GM18870 (cell line): ENCODE measurements at regions not wholly inside any gene's neighbourhood (a gene's known extent, or its start where the extent isn't known, plus 50 kb on each side); places are given as distances from the start of the nearest gene placed in this dataset.

Source experiments
- ATAC-seq: cut with Tn5 transposase; IDR thresholded peaks from one replicate; pipeline ENCODE4 v1.9.1; 2021; ENCODE audit warnings: moderate library complexity; ENCODE audit not compliant: unreplicated experiment

GRCh38 chr15:95353512-95353911 lies 977.0 kb upstream of the NR2F2 start:
- no peak for ATAC-seq

DNA sequence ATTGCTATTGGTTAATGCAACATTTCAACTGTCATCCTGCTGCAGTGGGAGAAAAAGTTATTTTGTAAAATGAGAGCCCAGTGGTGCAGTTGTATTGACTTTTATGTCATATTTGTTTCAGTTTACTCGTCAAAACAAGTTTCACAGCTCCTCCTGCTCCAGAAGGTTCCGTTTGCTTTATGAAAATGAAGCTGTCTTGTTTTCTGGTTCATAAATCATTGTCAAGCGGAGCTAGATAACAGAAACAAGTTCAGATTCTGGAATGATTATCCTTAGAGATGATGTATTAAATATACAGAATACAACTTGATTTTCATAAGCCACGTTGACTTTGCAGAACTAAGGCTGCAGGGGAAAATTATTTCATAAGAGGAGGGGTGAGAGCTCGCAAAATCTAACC lies 970.5 kb upstream of the NR2F2 start:
- ATAC-seq = no peak

DNA sequence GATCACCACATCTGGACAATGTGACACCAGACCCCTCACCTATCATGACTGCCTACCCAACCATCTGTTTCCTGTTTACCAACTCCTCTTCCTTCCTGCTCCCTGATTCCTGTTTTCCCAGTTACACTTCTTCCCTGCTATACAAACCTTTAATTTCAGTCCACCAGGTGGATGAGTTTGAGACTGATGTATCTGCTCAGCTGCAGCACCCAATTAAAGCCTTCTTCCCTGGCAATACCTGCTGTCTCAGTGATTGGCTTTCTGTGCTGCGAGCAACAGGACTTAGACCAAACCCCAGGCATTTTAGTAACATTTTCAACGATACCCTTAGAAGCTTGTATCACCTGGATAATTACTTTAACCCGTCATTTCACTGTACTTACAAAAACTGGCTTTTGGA lies 968.2 kb upstream of the NR2F2 start:
- ATAC-seq = no peak

DNA sequence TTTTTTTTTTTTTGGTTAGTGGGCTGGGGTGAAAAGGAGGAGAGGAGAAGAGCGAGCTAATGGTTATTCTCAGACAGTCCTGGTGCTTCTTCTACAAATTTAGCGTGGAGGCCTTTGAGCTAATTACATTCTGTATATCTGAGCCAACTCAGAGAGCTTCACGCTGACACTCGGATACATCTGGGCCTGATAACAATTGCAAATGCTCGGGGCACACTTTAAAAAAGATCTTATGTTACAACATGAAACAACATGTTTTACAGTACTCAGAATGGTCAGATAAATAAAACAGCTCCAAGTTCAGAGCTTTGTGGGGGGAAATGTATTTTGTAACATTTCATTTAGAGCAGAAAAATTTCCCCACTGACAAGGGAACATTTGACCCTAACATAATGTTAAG lies 966.9 kb upstream of the NR2F2 start:
- ATAC-seq = no peak

- no peak for ATAC-seq
Measured at GRCh38 chr15:95365511-95366107, 964.9 kb upstream of the NR2F2 start.

- no peak for ATAC-seq
Measured at GRCh38 chr15:95368191-95368590, 962.3 kb upstream of the NR2F2 start.

DNA sequence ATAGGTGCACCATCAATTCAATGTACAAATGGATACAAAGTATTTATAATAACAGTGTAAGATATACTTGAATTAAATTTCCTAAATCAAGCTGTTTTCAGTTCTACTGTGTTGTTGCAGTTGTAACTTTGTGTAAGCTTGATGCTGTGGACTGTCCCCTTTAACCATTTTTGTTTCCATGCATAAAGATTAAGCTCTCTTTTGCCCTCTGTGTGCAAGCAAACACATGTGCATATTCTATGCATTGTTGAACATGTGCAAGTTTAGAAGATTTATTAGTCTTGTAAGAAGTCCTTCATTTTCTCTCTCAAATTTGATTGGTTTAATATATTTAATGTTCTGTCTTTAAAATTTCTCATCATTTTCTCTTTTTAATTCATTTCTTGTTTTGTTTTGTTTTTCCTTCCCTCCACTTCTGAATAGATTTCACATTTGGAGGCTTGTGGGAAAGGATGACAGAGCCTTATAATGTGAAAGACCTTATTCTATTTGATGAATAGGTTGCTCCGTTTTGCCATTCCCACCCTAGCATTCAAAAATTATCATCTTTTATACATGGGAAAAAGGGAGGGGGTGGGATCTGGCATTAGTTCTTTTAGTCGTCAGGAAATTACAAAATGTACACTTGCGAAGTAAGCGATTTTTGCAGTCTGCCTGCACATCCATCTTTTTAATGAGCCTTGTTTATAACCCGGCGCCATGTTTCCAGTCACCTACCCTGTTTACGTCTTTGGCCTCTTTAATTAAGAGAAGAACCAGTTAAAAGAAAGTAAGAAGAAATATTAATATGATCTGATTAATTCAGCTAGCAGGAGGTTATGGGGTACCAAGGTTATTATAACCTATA lies 961.5 kb upstream of the NR2F2 start:
- no peak for ATAC-seq

DNA sequence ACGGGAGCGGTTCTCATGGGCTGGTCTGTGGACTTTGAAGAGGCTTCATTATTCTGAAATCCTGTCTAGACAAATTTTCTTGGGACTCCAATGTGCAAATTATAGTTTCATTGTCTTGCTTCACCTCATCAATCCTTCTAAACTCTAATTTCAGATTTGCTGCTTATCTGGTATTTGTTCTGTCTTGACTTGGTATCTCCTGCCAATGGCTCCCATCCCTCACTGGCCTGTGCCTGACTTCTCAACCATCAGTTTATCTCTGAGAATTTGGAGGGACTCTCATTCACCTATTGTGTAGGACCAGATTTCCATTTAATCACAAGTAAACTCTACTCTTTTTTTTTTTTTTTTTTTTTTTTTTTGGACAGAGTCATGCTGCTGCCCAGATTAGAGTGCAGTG lies 960.2 kb upstream of the NR2F2 start:
- no peak for ATAC-seq

DNA sequence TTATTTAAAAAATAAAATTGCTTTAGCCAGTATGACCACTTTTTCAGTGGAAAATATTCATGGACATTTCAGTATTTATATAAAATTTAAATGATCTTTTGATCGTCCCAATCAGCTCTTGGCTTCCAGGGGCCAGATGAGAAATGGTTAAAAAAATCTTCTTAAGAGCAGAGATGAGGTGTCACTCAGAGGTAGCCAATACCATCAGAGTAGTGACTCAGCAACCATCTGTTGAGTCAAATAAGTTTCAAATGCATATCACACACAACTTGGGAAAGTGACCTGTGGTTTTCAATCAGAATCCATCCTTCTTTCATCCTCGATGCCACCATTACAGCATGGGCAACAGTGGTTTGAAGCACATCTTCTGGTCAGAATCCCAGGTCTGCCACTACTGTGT lies 958.8 kb upstream of the NR2F2 start:
- no peak for ATAC-seq

DNA sequence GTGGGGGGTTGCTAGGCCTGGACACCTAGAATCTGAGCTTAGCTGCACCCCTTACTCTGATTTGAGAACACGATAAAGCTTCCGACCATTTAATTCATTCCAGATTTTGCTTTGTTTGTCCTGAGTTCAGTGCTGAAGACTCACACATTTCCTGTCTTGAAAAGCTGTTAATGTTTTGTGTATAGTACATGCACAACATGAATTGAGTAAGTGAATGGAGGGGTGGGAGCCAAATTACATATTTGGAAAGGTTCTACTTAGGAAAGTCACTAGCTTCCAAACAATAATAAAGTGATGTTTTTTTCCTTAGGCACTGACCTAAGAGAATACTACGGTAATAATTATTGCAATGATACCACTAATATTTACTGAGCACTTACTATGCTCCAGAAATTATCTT lies 955.2 kb upstream of the NR2F2 start:
- no peak for ATAC-seq

- no peak for ATAC-seq
Measured at GRCh38 chr15:95377258-95377852, 953.1 kb upstream of the NR2F2 start.

DNA sequence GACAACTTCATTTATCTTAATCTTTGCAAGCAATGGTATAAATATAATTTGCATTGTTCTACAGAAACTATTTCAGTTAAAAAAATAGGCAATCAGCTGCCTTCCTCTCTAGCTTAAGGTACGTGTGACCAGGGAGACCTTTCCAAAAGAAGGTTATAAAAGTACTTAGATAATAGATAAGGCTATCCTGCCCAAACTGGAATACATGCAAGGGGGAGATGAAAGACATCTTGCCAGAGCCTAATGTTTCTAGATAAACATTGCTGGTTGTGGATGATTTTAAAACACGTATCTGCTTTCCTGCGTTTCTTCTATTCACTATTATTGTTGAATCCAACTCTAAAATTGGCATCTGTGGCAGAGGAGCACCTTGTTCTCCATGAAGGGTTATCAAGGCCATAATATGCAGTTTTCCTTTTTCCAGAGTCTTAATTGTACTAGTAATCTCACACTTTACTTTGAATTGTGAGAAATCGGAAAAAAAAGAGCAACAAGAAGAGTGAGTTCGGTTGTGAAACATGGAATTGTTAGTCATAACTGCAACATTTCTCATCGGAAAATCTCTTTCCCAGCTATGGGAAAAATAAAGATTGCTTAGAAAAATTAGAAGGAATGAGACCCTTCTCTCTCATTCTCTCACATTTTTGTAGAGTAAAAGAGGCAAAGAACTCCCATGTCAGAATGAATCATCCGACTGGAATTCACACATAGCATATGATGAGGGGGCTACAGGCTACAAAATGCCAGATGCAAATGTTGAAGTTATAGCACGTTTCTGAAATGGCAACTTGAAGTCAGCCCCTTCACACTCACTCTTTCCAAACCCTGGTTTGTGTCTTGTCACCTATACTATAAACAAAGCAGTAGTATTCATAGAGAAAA lies 936.1 kb upstream of the NR2F2 start:
- no peak for ATAC-seq

- ATAC-seq = no peak
Measured at GRCh38 chr15:95400428-95400827, 930.1 kb upstream of the NR2F2 start.

- ATAC-seq = no peak
Measured at GRCh38 chr15:95401587-95401986, 928.9 kb upstream of the NR2F2 start.

- ATAC-seq = no peak
Measured at GRCh38 chr15:95405447-95405846, 925.1 kb upstream of the NR2F2 start.

DNA sequence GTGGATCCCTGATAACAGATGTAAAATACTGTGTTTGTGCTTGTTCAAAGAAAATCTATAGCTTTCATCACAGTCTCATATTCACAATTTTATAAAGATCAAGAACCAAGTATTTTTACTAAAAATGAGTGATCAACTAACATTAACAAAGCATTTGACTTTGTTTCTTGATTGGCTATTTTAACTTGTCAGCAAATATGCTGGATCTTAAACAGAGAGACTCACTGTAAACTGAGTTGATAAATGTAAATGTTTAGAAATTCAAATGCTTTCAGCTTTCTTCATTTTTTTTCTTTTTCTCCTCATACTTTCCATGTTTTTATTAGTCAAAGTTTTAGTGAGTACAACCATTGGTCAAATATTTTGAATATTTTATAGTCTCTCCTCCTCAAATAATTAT lies 923.0 kb upstream of the NR2F2 start:
- ATAC-seq = no peak

DNA sequence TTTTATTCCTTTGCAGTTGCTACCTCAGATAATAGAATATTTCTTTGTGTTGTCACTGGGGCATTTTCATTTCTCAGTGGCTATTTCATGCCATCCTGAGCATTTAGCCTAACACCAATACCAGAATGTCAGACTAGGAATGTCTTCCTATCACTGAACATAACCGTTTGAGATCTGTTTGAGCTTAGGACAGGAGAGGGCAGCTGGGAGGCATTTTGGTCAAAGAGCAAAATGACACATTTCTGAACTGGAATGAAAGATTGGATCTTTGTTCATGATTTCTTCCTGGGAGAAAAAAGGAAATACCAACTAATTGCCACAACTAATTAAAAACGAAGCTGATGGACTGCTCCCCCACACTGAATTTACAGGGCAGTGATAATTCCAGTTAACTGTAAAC lies 921.3 kb upstream of the NR2F2 start:
- no peak for ATAC-seq

DNA sequence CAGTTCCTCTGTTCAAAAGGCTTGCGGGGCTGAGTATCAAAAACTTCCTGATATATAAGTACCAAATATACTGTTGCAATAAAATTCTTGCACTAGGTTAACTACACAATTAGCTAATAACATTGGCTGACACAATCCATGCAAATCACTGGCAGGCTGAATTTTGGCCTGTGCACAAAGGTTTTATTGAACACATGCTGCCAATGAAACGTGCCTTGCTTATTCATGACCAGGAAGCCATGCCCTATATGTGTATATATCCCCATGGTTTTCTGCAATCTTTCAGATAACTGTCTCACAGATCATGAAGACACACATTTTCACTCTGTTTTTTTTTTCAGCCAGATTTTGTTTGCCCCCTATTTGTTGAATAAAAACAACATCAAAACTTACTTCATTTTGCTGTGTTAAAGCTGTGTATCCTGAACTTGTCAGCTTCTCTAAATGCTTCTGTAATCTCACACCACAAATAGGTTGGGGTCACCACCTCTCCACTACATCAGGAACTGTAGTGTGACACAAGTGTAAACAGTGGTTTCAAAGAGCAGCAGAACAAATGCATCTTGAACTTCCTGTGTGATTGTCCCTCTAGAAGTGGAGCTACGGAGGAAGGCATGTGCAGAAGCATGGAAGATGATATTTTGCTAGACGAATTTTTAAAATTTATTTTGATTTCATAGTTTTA lies 920.7 kb upstream of the NR2F2 start:
- no peak for ATAC-seq

- ATAC-seq = no peak
Measured at GRCh38 chr15:95410757-95411156, 919.7 kb upstream of the NR2F2 start.

- ATAC-seq = no peak
Measured at GRCh38 chr15:95416576-95416975, 913.9 kb upstream of the NR2F2 start.

- no peak for ATAC-seq
Measured at GRCh38 chr15:95417761-95418160, 912.7 kb upstream of the NR2F2 start.
